VCaP (cell line): ENCODE measurements at regions not wholly inside any gene's neighbourhood (a gene's known extent, or its start where the extent isn't known, plus 50 kb on each side); places are given as distances from the start of the nearest gene placed in this dataset.
"Not testable (repeated sequence)": the region's sequence is repeated elsewhere in the genome, so short reads cannot be mapped to it uniquely, and the experiment has no call there.

Source experiments
- H3K27ac ChIP-seq: fragments of 450-650 bp; 2 replicates; pipeline ENCODE4 v1.5.1; 2017
- TF ChIP-seq, protein P1 (sequence below): fragments of 450-650 bp; conservative IDR thresholded peaks from 2 replicates; pipeline ENCODE4 v1.5.1; 2017; ENCODE audit warnings: mild to moderate bottlenecking, moderate library complexity

- TF ChIP-seq, protein P1, sequence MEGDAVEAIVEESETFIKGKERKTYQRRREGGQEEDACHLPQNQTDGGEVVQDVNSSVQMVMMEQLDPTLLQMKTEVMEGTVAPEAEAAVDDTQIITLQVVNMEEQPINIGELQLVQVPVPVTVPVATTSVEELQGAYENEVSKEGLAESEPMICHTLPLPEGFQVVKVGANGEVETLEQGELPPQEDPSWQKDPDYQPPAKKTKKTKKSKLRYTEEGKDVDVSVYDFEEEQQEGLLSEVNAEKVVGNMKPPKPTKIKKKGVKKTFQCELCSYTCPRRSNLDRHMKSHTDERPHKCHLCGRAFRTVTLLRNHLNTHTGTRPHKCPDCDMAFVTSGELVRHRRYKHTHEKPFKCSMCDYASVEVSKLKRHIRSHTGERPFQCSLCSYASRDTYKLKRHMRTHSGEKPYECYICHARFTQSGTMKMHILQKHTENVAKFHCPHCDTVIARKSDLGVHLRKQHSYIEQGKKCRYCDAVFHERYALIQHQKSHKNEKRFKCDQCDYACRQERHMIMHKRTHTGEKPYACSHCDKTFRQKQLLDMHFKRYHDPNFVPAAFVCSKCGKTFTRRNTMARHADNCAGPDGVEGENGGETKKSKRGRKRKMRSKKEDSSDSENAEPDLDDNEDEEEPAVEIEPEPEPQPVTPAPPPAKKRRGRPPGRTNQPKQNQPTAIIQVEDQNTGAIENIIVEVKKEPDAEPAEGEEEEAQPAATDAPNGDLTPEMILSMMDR: no peak
- H3K27ac ChIP-seq: no peak overlapping the region
Observed at GRCh38 chr1:29590583-29591565, 354.6 kb downstream of the PTPRU start.

GRCh38 chr1:29589716-29590115 is 353.4 kb downstream of the PTPRU start:
- H3K27ac ChIP-seq: not testable (repeated sequence)

DNA sequence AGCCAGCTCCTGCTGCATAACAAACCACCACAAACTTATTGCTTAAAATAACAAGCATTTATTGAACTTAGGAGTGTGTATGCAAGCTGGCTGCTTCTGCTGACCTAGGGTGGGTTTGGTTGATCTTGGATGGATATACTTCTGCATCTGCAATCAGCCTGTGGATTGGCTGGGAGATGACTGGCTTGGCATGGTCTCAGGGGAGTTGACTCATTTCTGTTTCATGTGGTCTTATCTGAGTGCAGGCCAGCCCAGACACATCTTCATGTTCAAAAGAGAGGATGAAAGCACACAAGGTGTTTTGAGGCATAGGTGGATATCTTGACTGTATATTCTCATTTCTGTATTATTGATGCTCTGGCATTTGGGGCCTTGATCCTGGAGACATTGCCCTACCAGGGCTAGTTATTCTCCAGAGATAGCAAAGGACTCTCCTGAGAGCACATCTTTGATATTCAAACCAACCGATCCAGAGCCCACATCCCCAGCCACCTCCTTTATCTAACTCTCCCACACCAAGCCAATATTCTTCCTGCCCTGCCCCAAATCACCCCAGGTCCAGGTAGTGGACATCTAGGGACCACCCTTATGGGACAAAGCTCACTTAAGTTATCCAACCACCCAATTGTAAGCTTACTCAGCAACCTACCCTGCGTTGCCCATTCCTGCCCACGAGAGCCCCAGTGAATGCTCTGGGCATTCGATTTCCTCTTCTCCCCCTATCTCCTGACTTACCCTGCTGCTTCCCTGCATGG is 350.8 kb downstream of the PTPRU start:
- no peak overlapping the region for H3K27ac ChIP-seq
- TF ChIP-seq, protein P1: no peak

DNA sequence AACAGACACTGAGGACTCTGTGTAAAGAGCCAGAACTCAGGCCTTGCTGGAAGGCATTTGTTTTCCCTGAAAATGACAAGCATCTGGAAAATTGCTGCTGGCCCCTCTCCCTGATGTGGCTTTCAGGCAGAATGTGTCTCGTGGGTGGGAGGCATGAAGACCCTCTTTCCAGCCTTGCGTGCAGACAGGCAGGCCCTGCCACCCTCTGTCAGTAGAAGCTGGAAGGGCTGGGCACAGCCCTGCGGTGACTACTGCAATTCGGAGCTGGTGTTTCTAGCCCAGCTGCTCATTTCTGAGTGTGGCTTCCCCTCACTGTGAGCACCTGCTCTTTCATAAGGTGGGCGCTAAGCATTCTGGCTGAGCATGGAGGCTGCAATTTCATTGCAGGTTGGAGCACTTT is 349.9 kb downstream of the PTPRU start:
- TF ChIP-seq, protein P1: no peak
- H3K27ac ChIP-seq: no peak overlapping the region

- TF ChIP-seq, protein P1: no peak
- no peak overlapping the region for H3K27ac ChIP-seq
Observed at GRCh38 chr1:29585656-29586055, 349.3 kb downstream of the PTPRU start.

DNA sequence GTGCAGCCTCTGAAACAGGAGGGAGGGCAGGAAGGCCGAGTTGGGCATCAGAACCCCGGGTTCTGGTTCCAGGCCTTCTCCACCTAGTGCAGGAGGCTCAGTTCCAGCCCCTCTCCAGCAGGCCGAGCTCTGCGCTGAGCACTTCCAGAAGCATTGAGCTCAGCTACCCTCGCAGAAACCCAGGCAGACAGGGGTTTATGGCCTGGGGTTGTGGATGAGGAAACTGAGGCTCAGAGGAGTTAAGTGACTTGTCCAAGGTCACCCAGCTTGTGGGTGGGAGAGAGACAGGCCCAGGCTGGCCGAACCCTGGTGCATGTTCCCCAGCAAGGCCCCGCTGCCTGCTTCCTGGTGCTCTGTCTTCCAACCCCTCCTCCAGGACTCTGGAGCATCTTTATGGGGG is 348.9 kb downstream of the PTPRU start:
- no peak overlapping the region for H3K27ac ChIP-seq
- TF ChIP-seq, protein P1: no peak

- TF ChIP-seq, protein P1: no peak
Observed at GRCh38 chr1:29584776-29585175, 348.5 kb downstream of the PTPRU start.

More at GRCh38 chr1:29584776-29585175, 348.5 kb downstream of the PTPRU start:
- H3K27ac ChIP-seq: no peak overlapping the region
